Ammon's horn (tissue), 1 donor: ENCODE measurements at regions not wholly inside any gene's neighbourhood (a gene's known extent, or its start where the extent isn't known, plus 50 kb on each side); places are given as distances from the start of the nearest gene placed in this dataset.
A peak's percentile ranks its signal among the peaks of the same experiment; 100 is the strongest.

ENCODE experiments used
- DNase-seq: peaks from one replicate; pipeline ENCODE4 v3.0.0-alpha.2; 2016; ENCODE audit warnings: low spot score

DNA sequence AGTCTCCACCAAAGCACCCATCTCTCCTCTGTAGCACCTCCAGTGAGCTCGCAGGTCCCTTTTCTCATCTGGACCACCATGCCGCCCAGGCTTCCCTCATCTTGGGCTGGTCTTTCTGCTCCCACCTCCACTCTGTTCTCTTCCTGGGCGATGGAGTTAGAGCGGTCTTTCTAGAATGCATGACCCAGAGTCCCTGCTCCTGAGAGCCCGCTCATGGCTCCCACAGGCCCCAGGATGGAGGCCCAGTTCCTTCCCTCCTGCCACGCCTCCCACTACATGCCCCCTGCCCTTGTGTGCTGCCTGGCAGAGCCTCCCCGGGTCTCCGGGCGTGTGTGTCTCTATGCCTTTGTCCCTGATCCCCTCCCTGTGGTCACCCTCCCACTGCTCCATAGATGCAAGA is 100.7 kb upstream of the RTL1 start:
- DNase-seq = no peak

DNA sequence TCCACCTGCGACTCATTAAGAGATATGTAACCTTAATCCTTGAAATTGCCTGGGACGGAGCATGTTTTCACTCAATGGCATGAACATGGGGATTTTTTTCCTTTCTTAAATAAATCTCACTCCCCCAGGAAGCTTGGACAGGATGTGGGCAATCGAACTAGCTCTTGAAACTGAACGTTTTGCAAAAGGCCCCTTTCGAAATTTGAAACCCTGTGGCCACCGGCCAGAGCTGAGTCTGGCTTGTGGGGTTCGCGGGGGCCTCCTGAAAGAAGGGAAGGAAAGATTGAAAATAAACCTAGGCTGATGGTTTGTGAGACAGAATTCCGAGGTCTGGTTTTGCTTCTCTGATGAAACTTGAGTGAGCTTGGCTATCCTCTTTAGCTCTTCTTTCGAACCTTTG is 101.4 kb upstream of the RTL1 start:
- DNase-seq = peak; percentile 25

DNA sequence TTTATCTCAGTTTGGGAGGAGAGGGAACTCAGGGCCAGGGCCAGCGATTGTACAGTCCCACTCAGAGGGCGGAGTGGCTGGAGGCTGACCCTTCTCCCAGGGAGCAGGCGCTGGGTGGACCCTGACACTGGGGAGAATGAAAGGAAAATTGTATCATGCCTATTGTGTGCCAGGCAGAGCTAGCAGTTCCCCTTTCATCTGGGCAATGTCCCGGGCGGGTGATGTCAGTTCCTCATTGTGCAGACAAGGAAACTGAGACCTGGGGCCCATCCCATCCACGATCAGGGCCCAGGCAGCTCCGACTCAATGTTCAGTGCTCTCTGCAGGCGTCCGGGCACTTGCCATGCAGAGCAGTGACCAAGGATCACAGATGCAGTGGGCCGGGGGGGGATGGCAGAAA is 101.9 kb upstream of the RTL1 start:
- DNase-seq = peak; percentile 70

DNA sequence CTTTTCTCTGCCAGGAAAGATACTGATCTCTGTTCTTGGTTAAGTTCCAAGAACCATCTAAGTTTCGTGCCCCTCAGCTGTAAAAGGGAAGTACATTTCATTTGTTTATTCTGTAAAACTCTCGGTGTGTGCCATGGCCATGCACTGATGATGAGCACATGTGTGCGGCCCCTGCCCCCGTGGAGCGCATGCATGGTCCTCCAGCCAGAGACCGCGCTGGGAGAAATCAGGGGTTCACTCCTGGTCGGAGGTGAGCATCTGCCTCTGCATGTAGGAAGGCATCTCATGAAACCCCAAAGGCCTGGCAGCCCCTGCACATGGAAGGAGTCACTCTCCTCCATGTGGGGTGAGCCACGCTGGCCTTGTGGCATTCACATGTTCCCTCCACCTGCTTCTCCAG is 102.5 kb upstream of the RTL1 start:
- peak; percentile 35 for DNase-seq

GRCh38 chr14:101007004-101007614 is 103.6 kb upstream of the RTL1 start:
- no peak for DNase-seq

DNA sequence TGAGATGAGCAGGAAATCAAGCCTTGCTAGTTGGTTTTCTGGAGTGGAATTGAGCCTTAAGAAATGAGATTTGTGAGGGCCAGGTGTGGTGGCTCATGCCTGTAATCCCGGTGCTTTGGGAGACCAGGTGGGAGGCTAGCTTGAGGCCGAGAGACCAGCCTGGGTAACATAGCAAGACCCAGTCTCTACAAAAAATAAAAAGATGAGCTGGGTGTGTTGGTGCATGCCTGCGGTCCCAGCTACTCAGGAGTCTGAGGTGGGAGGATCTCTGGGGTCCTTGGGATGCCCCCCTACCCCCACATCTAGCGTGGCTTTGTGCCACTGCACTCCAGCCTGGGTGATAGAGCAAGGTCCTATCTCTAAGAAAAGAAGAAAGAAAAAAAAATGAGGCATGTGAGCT is 104.2 kb upstream of the RTL1 start:
- DNase-seq = no peak

- DNase-seq = no peak
Measured at GRCh38 chr14:101008196-101008595, 104.7 kb upstream of the RTL1 start.

DNA sequence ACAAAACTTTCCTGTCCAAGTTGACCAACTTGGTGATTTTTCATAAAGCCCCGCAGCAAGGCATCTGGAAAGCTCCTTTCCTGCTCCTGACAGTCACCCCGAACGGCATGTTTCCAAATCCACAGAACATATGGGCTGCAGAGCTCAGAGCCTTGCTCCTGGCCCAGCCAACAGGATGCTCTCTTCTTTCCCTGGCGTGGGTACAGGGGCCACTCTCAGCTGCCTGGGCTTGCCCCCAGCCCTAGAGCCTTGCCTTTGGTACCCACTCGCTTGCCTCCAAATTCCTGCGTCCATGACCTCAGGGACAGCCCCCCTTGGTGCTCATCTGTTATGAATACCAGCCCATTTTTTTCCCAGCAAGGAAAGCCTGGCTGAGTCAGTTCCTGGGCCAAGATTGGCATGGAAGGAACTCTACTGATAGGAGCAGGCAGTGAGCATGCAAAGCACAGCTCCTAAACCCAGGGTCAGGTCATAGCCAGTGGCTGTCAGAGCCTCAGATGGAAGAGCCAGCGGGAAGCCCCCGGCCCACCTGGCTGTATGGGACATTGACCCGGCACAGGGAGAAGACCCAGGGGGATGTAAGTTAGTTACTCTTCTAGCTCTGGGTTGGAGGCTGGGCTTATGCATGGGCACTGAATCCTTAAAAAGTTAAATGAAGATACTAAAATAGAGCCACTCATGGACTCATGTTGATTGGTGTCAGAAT is 105.3 kb upstream of the RTL1 start:
- no peak for DNase-seq

DNA sequence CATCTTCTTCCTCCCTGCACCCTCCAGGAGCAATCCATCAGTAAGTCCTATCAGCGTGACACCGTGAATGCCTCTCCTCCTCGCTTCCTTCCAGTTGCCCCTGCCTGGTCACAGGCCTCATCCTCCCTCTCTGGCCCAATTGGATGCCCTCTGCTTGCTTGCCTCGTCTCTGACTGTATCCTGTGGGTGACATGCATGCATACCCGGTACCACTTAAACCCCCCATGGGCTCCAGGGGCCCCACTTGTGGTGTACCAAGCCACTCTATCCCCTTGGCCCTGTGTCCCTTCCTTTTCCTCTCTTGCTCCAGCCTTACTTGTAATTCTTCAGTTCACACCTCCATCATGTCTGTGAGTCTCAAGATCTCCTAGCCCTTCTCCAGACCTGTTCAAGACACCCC is 106.0 kb upstream of the RTL1 start:
- DNase-seq = no peak

GRCh38 chr14:101010293-101010692 is 106.8 kb upstream of the RTL1 start:
- no peak for DNase-seq

DNA sequence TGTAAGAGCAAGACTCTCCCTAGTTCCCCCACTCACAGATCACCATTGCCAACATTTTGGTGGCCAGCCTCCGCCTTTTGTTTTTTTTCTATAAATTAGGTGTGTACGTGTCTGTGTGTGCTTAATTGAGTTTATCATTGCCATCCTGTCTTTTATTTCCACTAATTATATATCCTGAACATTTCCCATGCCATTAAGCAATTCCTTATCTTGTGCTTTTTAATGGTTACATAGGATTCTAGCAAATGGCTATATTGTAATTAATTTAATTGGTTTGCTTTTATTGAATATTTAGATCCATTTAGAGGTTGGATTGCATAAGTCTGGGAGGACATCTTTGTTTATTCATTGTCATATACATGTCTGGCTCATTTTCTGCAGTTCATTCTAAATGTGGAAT is 107.3 kb upstream of the RTL1 start:
- no peak for DNase-seq

DNA sequence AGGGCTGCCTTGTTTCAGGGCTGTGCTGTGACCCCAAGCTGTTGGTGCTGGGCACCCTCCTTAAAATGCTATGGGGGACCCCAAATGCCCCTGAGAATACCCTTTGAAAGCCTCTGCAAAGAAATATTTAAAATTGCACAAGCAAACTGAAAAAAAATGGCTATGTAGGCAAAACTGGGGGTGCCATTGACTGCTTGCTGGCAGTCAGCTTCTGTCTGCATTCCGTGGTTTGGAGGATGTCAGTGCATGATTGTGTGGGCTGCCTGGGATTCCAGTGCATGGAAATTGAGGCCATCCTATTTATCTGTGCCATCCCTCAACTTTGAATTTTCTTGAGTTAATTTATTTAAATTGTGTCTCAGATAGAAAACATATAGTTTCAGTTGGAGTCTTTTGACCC is 113.7 kb upstream of the RTL1 start:
- no peak for DNase-seq

DNA sequence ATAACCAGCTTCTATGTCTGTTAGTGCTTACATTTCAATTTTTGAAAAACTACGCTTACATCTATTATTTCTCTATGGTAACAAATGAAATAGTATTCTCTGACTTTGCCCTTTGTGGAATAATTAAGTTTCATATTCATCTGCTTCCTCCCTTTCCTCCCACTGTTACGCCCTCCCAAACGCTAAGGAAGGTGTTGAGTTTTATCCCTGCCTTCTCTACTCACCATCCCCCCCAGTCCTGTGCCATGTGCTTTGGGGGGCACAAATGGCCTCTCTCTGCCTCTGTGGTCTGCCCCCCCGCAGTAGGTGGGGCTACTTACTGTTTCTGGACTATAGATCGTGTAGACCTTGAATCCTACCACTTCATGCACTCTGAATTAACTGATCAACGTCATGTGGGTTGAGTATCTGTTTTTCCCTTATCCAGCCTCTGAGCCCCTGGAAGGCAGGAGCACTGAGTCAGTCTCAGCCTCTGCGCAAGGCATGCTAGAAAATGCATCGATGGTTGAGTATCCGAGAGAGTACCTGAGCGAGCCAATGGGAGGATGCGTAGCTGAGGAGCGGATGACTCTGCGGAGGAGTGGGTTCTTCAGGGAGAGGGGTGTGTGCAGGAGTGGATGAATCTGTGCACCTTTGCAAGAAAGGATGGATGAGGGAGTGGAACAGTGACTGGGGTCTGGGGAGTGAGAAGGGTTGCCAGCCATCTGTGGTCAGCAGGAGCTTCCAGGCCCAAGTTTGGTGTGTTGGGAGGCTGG is 114.5 kb upstream of the RTL1 start:
- no peak for DNase-seq

GRCh38 chr14:101018561-101019290 is 115.2 kb upstream of the RTL1 start:
- no peak for DNase-seq

- DNase-seq = no peak
Measured at GRCh38 chr14:101019541-101019940, 116.0 kb upstream of the RTL1 start.

DNA sequence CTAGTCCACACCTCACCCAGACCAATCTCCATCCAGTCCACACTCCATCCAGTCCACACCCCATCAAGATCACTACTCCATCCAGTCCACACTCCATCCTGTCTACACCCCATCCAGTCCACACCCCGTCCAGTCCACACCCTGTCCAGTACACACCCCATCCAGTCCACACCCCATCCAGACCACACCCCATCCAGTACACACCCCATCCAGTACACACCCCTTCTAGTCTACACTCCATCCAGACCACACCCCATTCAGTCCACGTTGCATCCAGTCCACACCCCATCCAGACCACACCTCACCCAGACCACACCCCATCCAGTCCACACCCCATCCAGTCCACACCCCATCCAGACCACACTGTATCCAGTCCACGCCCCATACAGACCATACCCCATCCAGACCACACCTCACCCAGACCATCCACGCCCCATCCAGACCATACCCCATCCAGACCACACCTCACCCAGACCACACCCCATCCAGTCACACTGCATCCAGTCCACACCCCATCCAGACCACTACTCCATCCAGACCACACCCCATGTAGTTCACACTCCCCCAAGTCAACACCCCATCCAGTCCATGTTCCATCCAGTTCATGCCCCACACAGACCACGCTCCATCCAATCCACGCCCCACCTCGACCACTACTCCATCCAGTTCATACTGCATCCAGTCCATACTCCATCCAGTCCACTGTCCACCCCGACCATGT is 116.6 kb upstream of the RTL1 start:
- DNase-seq = no peak

DNA sequence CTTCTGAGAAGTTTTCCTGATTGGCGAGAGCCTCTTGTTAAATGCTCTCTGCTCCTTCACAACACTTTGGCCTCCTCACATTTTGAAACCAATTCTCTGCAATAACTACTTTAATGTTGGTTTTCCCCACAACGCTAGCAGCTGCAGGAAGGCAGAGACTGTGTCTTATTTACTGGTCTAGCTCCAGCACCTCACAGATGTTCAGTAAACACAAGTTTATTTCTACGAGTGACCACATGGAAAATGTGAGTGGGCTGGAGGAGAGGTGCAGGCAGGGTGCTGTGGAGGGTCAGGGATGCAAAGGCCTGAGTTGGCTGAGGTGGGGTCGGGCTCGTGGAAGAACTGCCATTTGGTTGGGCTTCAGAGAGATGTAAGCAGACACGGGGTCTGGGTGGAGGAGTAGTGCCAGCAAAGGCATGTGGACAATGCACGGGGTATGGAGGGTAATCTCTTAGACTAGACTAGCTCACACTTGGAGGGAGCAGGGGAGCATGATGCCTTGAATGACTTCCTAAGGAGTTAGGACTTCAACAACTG is 117.4 kb upstream of the RTL1 start:
- DNase-seq = no peak

GRCh38 chr14:101022121-101022520 is 118.6 kb upstream of the RTL1 start:
- no peak for DNase-seq

DNA sequence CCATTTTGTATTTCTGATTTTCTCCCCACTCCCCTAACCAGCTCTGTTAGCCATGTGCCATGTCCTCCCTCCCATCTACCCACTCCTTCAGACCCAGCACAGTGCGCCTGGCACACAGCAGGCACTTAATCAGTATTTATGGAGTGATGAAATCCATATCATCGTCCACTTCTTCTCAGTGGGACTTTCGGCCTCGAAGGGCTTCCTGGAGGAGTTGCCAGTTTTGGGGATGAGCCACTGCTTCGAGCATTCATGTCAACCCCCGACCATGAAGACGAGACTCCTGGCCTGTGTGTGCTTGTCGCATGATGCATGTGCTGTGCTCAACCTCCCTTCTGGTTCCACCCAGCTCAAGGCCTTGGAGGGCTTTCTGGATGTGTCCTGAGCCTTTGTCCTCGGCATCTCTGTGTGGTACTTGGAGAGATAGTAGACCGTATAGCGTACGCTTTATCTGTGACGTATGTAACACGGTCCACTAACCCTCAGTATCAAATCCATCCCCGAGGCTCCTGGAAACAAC is 119.5 kb upstream of the RTL1 start:
- no peak for DNase-seq

GRCh38 chr14:101024686-101025085 is 121.2 kb upstream of the RTL1 start:
- no peak for DNase-seq

DNA sequence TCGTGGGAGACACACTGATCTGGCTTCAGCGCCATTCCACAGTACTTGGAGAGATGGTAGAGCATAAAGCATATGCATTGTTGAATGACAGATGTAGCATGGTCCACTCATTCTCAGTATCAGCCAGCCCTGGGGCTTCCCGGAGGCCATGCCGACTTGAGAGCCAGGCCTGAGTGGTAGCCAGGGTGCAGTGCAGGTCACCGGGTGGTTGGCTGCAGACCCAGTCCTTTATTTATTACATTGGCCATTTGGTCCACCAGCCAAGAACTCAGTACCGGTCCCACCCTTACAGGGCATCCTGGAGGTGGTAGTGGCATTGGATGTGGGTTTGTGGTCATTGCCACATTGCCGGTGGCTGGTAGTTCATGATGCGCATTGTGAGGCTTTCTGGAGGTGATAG is 121.6 kb upstream of the RTL1 start:
- no peak for DNase-seq

DNA sequence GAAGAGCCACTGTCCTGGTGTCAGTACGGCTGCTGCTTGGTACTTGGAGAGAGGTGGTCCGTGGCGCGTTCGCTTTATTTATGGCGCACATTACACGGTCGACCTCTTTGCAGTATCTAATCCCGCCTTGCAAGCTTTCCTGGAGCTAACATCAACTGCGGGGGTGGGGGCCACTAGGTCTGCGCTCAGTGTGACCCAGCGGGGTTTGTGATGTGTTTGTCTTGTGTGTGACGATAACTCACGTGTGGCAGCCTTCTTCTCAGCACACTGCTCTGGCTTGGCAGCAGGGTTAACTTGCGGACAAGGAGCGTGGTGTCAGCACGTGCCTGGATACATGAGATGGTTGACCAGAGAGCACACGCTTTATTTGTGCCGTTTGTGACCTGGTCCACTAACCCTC is 122.2 kb upstream of the RTL1 start:
- no peak for DNase-seq
